ENCODE measurements at regions not wholly inside any gene's neighbourhood (a gene's known extent, or its start where the extent isn't known, plus 50 kb on each side); places are given as distances from the start of the nearest gene placed in this dataset.

GRCh38 chr6:156311291-156311690 lies 465.9 kb upstream of the ARID1B start:
- dilution Hi-C loops (cut with HindIII; ENCODE audit: low sequenced_read_pairs, unreplicated experiment) (no loop called here), in situ Hi-C loops (cut with MboI; ENCODE audit: low sequenced_read_pairs) (no loop called here), intact Hi-C loops (cut with micrococcal nuclease) (no loop called here)
- Histone ChIP-seq H3K9ac (ENCODE audit: low read depth, low read length) (no peak overlapping the region), H3K4me1 (ENCODE audit: control insufficient read depth, insufficient read depth, low read length) (no peaks in the 10 kb centered on the region), H4K5ac (ENCODE audit: low read depth, low read length) (no peak overlapping the region), H2BK20ac (ENCODE audit: low read depth, low read length) (no peak overlapping the region), H2BK15ac (ENCODE audit: low read depth, low read length) (no peak overlapping the region), H2AK5ac (ENCODE audit: low read depth, low read length) (no peak overlapping the region), H2AK9ac (replicated peaks; ENCODE audit: low read depth, low read length, poor library complexity) (no peak overlapping the region), H2BK5ac (ENCODE audit: low read depth, low read length, poor library complexity, severe bottlenecking) (no peak overlapping the region), H3K9me3 (ENCODE audit: control insufficient read depth, insufficient read depth, low read length) (no peaks in the 10 kb centered on the region), H3K4ac (ENCODE audit: low read depth, low read length) (no peak overlapping the region), H3K14ac (replicated peaks; ENCODE audit: low read depth, low read length) (no peak overlapping the region), H3K9me1 (ENCODE audit: insufficient read depth, low read length) (no peaks in the 10 kb centered on the region), H3K56ac (ENCODE audit: extremely low read depth, insufficient read depth, low read length) (no peak overlapping the region), H3K4me2 (ENCODE audit: low read depth, low read length) (no peak overlapping the region), H2AFZ (replicated peaks; ENCODE audit: low read length, poor library complexity) (no peak overlapping the region), H3K18ac (ENCODE audit: low read depth, low read length) (no peak overlapping the region), H2BK120ac (ENCODE audit: low read depth, low read length) (no peak overlapping the region), H3K27ac (ENCODE audit: insufficient read depth, low read length) (no peak overlapping the region), H3K27me3 (ENCODE audit: control insufficient read depth, insufficient read depth, low read length) (no peaks in the 10 kb centered on the region; the same call in 1 of the 2 replicates), H3K23ac (ENCODE audit: low read depth, low read length) (no peak overlapping the region), H4K8ac (ENCODE audit: low read depth in 2 of 2, low read length in 2 of 2) (no peak overlapping the region), H4K91ac (ENCODE audit: insufficient read depth, low read depth, low read length) (no peak overlapping the region), H3K79me1 (ENCODE audit: low read depth in 1 of 2, low read length in 2 of 2) (no peaks in the 10 kb centered on the region), H3K36me3 (ENCODE audit: control insufficient read depth, insufficient read depth, low read length) (no peaks in the 10 kb centered on the region), H3K4me3 (ENCODE audit: insufficient read depth, low read depth, low read length) (no peak overlapping the region), H4K20me1 (ENCODE audit: insufficient read depth, low read length) (no peaks in the 10 kb centered on the region)
- DNase-seq: no peak
- BruUV-seq (replicated peaks): no TSS peak
- ChIA-PET CTCF (no interaction called here), POLR2A (ENCODE audit: unreplicated experiment) (no interaction called here)
- TF ChIP-seq BHLHE40 (IDR thresholded peaks at IDR 0.05; ENCODE audit: low read depth, low read length) (no peak), MXI1 (IDR thresholded peaks at IDR 0.05; ENCODE audit: borderline replicate concordance, low read depth, low read length) (no peak), MAFK (IDR thresholded peaks at IDR 0.05; ENCODE audit: low read depth, low read length) (no peak), POLR2A (IDR thresholded peaks at IDR 0.05; ENCODE audit: low read depth, low read length) (no peak), CHD1 (IDR thresholded peaks at IDR 0.05; ENCODE audit: low read depth, low read length) (no peak), MAZ (IDR thresholded peaks at IDR 0.05; ENCODE audit: borderline replicate concordance, low read depth, low read length) (no peak), USF2 (IDR thresholded peaks at IDR 0.05; ENCODE audit: low read depth, low read length) (no peak), NFE2L2 (IDR thresholded peaks at IDR 0.05; ENCODE audit: low read depth, low read length) (no peak), RCOR1 (IDR thresholded peaks at IDR 0.05; ENCODE audit: insufficient replicate concordance, low read length) (no peak), SMC3 (IDR thresholded peaks at IDR 0.05; ENCODE audit: low read depth, low read length) (no peak), CEBPB (IDR thresholded peaks at IDR 0.05; ENCODE audit: low read depth, low read length) (no peak)
- TF ChIP-seq, protein P1, sequence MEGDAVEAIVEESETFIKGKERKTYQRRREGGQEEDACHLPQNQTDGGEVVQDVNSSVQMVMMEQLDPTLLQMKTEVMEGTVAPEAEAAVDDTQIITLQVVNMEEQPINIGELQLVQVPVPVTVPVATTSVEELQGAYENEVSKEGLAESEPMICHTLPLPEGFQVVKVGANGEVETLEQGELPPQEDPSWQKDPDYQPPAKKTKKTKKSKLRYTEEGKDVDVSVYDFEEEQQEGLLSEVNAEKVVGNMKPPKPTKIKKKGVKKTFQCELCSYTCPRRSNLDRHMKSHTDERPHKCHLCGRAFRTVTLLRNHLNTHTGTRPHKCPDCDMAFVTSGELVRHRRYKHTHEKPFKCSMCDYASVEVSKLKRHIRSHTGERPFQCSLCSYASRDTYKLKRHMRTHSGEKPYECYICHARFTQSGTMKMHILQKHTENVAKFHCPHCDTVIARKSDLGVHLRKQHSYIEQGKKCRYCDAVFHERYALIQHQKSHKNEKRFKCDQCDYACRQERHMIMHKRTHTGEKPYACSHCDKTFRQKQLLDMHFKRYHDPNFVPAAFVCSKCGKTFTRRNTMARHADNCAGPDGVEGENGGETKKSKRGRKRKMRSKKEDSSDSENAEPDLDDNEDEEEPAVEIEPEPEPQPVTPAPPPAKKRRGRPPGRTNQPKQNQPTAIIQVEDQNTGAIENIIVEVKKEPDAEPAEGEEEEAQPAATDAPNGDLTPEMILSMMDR (conservative IDR thresholded peaks at IDR 0.05; ENCODE audit: low read depth, low read length): no peak
- no peak for ATAC-seq (ENCODE audit: low read depth)
